22Rv1 (cell line): ENCODE measurements at regions not wholly inside any gene's neighbourhood (a gene's known extent, or its start where the extent isn't known, plus 50 kb on each side); places are given as distances from the start of the nearest gene placed in this dataset.

ENCODE experiments used
- H3K27ac ChIP-seq: fragments of 450-650 bp; 2 replicates; pipeline ENCODE4 v1.5.1; 2017
- ZFX ChIP-seq: fragments of 450-650 bp; IDR thresholded peaks from 2 replicates; pipeline ENCODE4 v1.6.1; 2017; ENCODE audit warnings: antibody characterized with exemption, borderline replicate concordance
- TF ChIP-seq, protein P1 (sequence below): fragments of 450-650 bp; IDR thresholded peaks from 2 replicates; pipeline ENCODE4 v1.5.1; 2017; ENCODE audit warnings: mild to moderate bottlenecking

DNA sequence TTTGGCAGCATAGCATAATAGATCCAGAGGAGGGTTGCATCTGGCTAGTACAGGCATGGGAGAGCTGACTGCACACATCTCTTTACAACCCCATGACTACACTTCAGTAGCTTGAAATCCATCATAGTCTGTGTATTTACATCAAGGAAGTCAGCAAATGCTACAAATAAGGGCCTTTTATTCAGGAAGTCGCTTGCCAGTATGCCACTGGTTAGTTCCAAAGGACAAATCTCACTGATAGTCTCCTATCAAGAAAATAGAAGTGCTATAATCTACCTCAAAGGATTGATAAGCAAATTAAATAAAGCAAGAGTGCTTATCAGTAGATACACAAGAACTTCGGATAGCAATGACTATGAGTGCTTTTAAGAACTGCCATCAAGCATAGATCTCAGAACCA, 112.7 kb downstream of the KLF12 start:
- TF ChIP-seq, protein P1, sequence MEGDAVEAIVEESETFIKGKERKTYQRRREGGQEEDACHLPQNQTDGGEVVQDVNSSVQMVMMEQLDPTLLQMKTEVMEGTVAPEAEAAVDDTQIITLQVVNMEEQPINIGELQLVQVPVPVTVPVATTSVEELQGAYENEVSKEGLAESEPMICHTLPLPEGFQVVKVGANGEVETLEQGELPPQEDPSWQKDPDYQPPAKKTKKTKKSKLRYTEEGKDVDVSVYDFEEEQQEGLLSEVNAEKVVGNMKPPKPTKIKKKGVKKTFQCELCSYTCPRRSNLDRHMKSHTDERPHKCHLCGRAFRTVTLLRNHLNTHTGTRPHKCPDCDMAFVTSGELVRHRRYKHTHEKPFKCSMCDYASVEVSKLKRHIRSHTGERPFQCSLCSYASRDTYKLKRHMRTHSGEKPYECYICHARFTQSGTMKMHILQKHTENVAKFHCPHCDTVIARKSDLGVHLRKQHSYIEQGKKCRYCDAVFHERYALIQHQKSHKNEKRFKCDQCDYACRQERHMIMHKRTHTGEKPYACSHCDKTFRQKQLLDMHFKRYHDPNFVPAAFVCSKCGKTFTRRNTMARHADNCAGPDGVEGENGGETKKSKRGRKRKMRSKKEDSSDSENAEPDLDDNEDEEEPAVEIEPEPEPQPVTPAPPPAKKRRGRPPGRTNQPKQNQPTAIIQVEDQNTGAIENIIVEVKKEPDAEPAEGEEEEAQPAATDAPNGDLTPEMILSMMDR: no peak
- no peak for TF ChIP-seq ZFX
- no peak overlapping the region for H3K27ac ChIP-seq

- no peak overlapping the region for H3K27ac ChIP-seq
- TF ChIP-seq, protein P1: no peak
- no peak for TF ChIP-seq ZFX
Observed at GRCh38 chr13:74018062-74018431, 116.2 kb downstream of the KLF12 start.

DNA sequence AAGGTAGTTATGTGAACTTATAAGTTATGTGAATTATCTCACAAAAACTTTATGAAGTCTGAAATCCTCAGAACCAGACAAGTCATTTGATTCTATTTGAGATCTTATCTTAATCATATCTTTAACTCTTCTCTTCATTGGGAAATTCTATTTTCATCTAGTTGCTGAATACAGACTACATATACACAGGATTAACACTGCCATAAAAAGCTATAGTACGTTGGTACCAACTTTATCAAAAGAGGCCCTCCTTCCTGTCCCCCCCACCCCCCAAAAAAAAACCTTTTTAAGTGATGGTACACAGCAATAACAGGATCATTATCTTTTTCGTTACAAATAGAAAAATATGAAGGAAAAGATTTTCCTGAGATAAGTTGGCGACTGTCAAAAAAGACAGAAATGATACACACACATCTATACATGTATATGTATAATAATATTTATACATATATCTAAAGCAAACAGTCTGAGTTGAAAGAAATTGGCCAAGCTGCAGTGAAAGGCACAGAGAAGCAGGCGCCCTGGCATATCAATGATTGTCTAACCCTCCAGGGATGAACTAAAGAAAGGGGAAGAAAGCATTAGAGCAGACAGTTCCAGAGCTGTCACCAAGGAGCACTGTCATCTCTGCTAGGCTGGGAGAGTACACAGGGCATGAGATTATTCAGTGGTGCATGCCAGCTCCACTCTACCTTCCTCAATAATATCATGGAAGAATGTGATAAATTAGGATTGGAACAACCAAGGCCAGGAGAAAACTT, 116.7 kb downstream of the KLF12 start:
- H3K27ac ChIP-seq: no peak overlapping the region

DNA sequence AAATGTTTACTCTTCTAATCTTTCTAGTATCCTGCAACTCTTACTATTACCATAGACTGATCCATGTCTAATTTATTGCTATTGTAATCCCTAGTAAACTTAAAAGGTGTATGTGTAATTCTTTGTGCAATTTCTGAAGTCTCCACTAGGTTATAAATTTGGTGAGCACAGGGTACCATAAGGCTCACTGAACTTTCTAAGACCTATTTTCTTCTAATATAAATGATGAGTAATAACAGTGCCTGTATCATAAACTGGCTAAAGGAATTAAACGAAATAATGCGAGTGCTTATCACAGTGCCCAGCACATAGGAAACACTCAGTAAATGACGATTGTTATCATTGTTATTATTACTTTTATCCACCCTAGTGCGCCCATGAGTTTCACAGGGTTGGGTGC, 119.1 kb downstream of the KLF12 start:
- no peak overlapping the region for H3K27ac ChIP-seq
- no peak for TF ChIP-seq ZFX
- TF ChIP-seq, protein P1: peak; percentile 31

More for the DNA sequence above, 116.7 kb downstream of the KLF12 start:
- no peak for TF ChIP-seq ZFX
- TF ChIP-seq, protein P1: no peak

GRCh38 chr13:74009100-74009668, 125.0 kb downstream of the KLF12 start:
- no peak for TF ChIP-seq ZFX
- TF ChIP-seq, protein P1: no peak
- H3K27ac ChIP-seq: no peak overlapping the region

GRCh38 chr13:74006666-74007065, 127.5 kb downstream of the KLF12 start:
- no peak overlapping the region for H3K27ac ChIP-seq
- no peak for TF ChIP-seq ZFX
- TF ChIP-seq, protein P1: no peak

- H3K27ac ChIP-seq: no peak overlapping the region
- TF ChIP-seq, protein P1: no peak
- no peak for TF ChIP-seq ZFX
Observed at GRCh38 chr13:74005320-74006157, 128.7 kb downstream of the KLF12 start.
